ENCODE measurements at regions not wholly inside any gene's neighbourhood (a gene's known extent, or its start where the extent isn't known, plus 50 kb on each side); places are given as distances from the start of the nearest gene placed in this dataset.

GRCh38 chr12:34393086-34393820, 371.0 kb downstream of the ALG10 start:
- Histone ChIP-seq H3K4me2 (ENCODE audit: low read depth, low read length, poor library complexity, severe bottlenecking) (no peak overlapping the region), H3K4me3 (ENCODE audit: low read length, poor library complexity, severe bottlenecking) (no peak overlapping the region), H3K4me1 (ENCODE audit: insufficient read depth, low read length, poor library complexity, severe bottlenecking) (no peaks in the 10 kb centered on the region), H3K36me3 (ENCODE audit: insufficient read depth, low read length) (no peaks in the 10 kb centered on the region), H3K9me3 (ENCODE audit: insufficient read depth, low read depth, low read length) (peaks cover 27% of the 10 kb centered on the region; the same call in 1 of the 2 replicates), H3K79me2 (ENCODE audit: insufficient read depth, low read length) (no peaks in the 10 kb centered on the region), H3F3A (ENCODE audit: low read depth) (no peaks in the 10 kb centered on the region), H4K20me1 (ENCODE audit: insufficient read depth, low read length, poor library complexity, severe bottlenecking) (no peaks in the 10 kb centered on the region), H3K9me2 (replicated peaks; ENCODE audit: low read depth, low read length) (no peaks in the 10 kb centered on the region), H2AFZ (ENCODE audit: low read length) (no peak overlapping the region), H3K9ac (ENCODE audit: low read depth, low read length, poor library complexity, severe bottlenecking) (no peak overlapping the region), H3K27me3 (ENCODE audit: insufficient read depth, low read length, poor library complexity, severe bottlenecking) (no peaks in the 10 kb centered on the region)
- no peak for TF ChIP-seq CTCF (conservative IDR thresholded peaks at IDR 0.05; ENCODE audit: low read length)

- no peaks in the 10 kb centered on the region for H3K27me3 ChIP-seq (ENCODE audit: insufficient read depth, low read length, poor library complexity, severe bottlenecking)
- H3K9ac ChIP-seq (ENCODE audit: low read depth, low read length, poor library complexity, severe bottlenecking): no peak overlapping the region
- TF ChIP-seq EZH2phosphoT487 (IDR thresholded peaks at IDR 0.05; ENCODE audit: borderline replicate concordance) (no peak), CTCF (conservative IDR thresholded peaks at IDR 0.05; ENCODE audit: low read length) (no peak)
- no peaks in the 10 kb centered on the region for H3K79me2 ChIP-seq (ENCODE audit: insufficient read depth, low read length)
- H3K9me3 ChIP-seq (ENCODE audit: insufficient read depth, low read depth, low read length): peaks cover 24% of the 10 kb centered on the region; the same call in 1 of the 2 replicates
- H3F3A ChIP-seq (ENCODE audit: low read depth): no peaks in the 10 kb centered on the region
- no peak overlapping the region for H3K4me3 ChIP-seq (ENCODE audit: low read length, poor library complexity, severe bottlenecking)
- H4K20me1 ChIP-seq (ENCODE audit: insufficient read depth, low read length, poor library complexity, severe bottlenecking): no peaks in the 10 kb centered on the region
- H3K9me2 ChIP-seq (replicated peaks; ENCODE audit: low read depth, low read length): no peaks in the 10 kb centered on the region
- no peak overlapping the region for H2AFZ ChIP-seq (ENCODE audit: low read length)
- no peaks in the 10 kb centered on the region for H3K36me3 ChIP-seq (ENCODE audit: insufficient read depth, low read length)
- no peak overlapping the region for H3K4me2 ChIP-seq (ENCODE audit: low read depth, low read length, poor library complexity, severe bottlenecking)
- H3K4me1 ChIP-seq (ENCODE audit: insufficient read depth, low read length, poor library complexity, severe bottlenecking): no peaks in the 10 kb centered on the region
These were observed 371.5 kb downstream of the ALG10 start for GRCh38 chr12:34393821-34394150.

GRCh38 chr12:34394211-34395055, 372.1 kb downstream of the ALG10 start:
- no peaks in the 10 kb centered on the region for H3K4me1 ChIP-seq (ENCODE audit: insufficient read depth, low read length, poor library complexity, severe bottlenecking)
- no peak overlapping the region for H2AFZ ChIP-seq (ENCODE audit: low read length)
- no peak overlapping the region for H3K9ac ChIP-seq (ENCODE audit: low read depth, low read length, poor library complexity, severe bottlenecking)
- H3F3A ChIP-seq (ENCODE audit: low read depth): no peaks in the 10 kb centered on the region
- no peaks in the 10 kb centered on the region for H3K27me3 ChIP-seq (ENCODE audit: insufficient read depth, low read length, poor library complexity, severe bottlenecking)
- TF ChIP-seq CTCF (conservative IDR thresholded peaks at IDR 0.05; ENCODE audit: low read length) (no peak), EZH2phosphoT487 (IDR thresholded peaks at IDR 0.05; ENCODE audit: borderline replicate concordance) (no peak)
- H3K9me3 ChIP-seq (ENCODE audit: insufficient read depth, low read depth, low read length): peaks cover 19% of the 10 kb centered on the region; the same call in 1 of the 2 replicates
- H3K4me2 ChIP-seq (ENCODE audit: low read depth, low read length, poor library complexity, severe bottlenecking): no peak overlapping the region
- H3K79me2 ChIP-seq (ENCODE audit: insufficient read depth, low read length): no peaks in the 10 kb centered on the region
- H3K4me3 ChIP-seq (ENCODE audit: low read length, poor library complexity, severe bottlenecking): no peak overlapping the region
- H3K36me3 ChIP-seq (ENCODE audit: insufficient read depth, low read length): no peaks in the 10 kb centered on the region
- no peaks in the 10 kb centered on the region for H4K20me1 ChIP-seq (ENCODE audit: insufficient read depth, low read length, poor library complexity, severe bottlenecking)
- no peaks in the 10 kb centered on the region for H3K9me2 ChIP-seq (replicated peaks; ENCODE audit: low read depth, low read length)

Data from Loucy (cell line).